HPDE6-E6E7 (cell line): ENCODE measurements at regions not wholly inside any gene's neighbourhood (a gene's known extent, or its start where the extent isn't known, plus 50 kb on each side); places are given as distances from the start of the nearest gene placed in this dataset.

Source experiments
- DNase-seq: peaks from one replicate; pipeline ENCODE4 v3.0.0; 2011; ENCODE audit warnings: missing footprints; ENCODE audit errors: extremely low spot score

- no peak for DNase-seq
These were observed 517.3 kb downstream of the TBC1D22A start for GRCh38 chr22:47279746-47280145.

GRCh38 chr22:47279337-47279736, 516.9 kb downstream of the TBC1D22A start:
- DNase-seq = no peak

GRCh38 chr22:47278655-47279054, 516.2 kb downstream of the TBC1D22A start:
- no peak for DNase-seq

- DNase-seq = no peak
These were observed 515.1 kb downstream of the TBC1D22A start for GRCh38 chr22:47277531-47277930.

GRCh38 chr22:47276991-47277390, 514.5 kb downstream of the TBC1D22A start:
- DNase-seq = no peak

- DNase-seq = no peak
These were observed 514.0 kb downstream of the TBC1D22A start for GRCh38 chr22:47276450-47276820.

GRCh38 chr22:47275605-47276449, 513.4 kb downstream of the TBC1D22A start:
- no peak for DNase-seq

- no peak for DNase-seq
These were observed 511.7 kb downstream of the TBC1D22A start for GRCh38 chr22:47274196-47274595.

- DNase-seq = no peak
These were observed 508.1 kb downstream of the TBC1D22A start for GRCh38 chr22:47270463-47271135.

- no peak for DNase-seq
These were observed 507.2 kb downstream of the TBC1D22A start for GRCh38 chr22:47269516-47270088.

GRCh38 chr22:47267513-47268282, 505.2 kb downstream of the TBC1D22A start:
- DNase-seq = no peak

- no peak for DNase-seq
These were observed 503.9 kb downstream of the TBC1D22A start for GRCh38 chr22:47266329-47266728.

GRCh38 chr22:47260551-47260950, 498.1 kb downstream of the TBC1D22A start:
- no peak for DNase-seq

GRCh38 chr22:47259990-47260389, 497.5 kb downstream of the TBC1D22A start:
- DNase-seq = no peak

GRCh38 chr22:47259049-47259448, 496.6 kb downstream of the TBC1D22A start:
- no peak for DNase-seq

GRCh38 chr22:47257976-47258375, 495.5 kb downstream of the TBC1D22A start:
- DNase-seq = no peak

GRCh38 chr22:47257566-47257965, 495.1 kb downstream of the TBC1D22A start:
- DNase-seq = no peak

- DNase-seq = no peak
These were observed 489.5 kb downstream of the TBC1D22A start for GRCh38 chr22:47251911-47252310.

- no peak for DNase-seq
These were observed 488.7 kb downstream of the TBC1D22A start for GRCh38 chr22:47250995-47251765.

- DNase-seq = no peak
These were observed 487.0 kb downstream of the TBC1D22A start for GRCh38 chr22:47249370-47249928.

GRCh38 chr22:47248925-47249324, 486.5 kb downstream of the TBC1D22A start:
- DNase-seq = no peak
